ENCODE measurements at regions not wholly inside any gene's neighbourhood (a gene's known extent, or its start where the extent isn't known, plus 50 kb on each side); places are given as distances from the start of the nearest gene placed in this dataset.

- H3K4me3 ChIP-seq (ENCODE audit: low read depth, low read length), result no peak overlapping the region
- DNase-seq (ENCODE audit: low read depth), result no peak
- TF ChIP-seq POLR2A (IDR thresholded peaks at IDR 0.05; ENCODE audit: extremely low read depth, insufficient read length), result no peak
Observed at GRCh38 chr1:59185163-59185860, 111.6 kb upstream of the FGGY start.

GRCh38 chr1:59186656-59187055, 110.2 kb upstream of the FGGY start:
- TF ChIP-seq POLR2A (IDR thresholded peaks at IDR 0.05; ENCODE audit: extremely low read depth, insufficient read length) (no peak), MAX (IDR thresholded peaks at IDR 0.05; ENCODE audit: low read depth, low read length) (no peak), MYC (IDR thresholded peaks at IDR 0.05; ENCODE audit: low read depth, low read length) (no peak), CTCF (IDR thresholded peaks at IDR 0.05; ENCODE audit: low read depth, low read length) (no peak)
- H3K4me3 ChIP-seq (ENCODE audit: low read depth, low read length), result no peak overlapping the region
- no peak for DNase-seq (ENCODE audit: low read depth)

- no peak for DNase-seq (ENCODE audit: low read depth)
- TF ChIP-seq MYC (IDR thresholded peaks at IDR 0.05; ENCODE audit: low read depth, low read length) (no peak), CTCF (IDR thresholded peaks at IDR 0.05; ENCODE audit: low read depth, low read length) (no peak), MAX (IDR thresholded peaks at IDR 0.05; ENCODE audit: low read depth, low read length) (no peak), POLR2A (IDR thresholded peaks at IDR 0.05; ENCODE audit: extremely low read depth, insufficient read length) (no peak)
- H3K4me3 ChIP-seq (ENCODE audit: low read depth, low read length), result no peak overlapping the region
Observed at GRCh38 chr1:59188413-59189213, 108.3 kb upstream of the FGGY start.

- DNase-seq (ENCODE audit: low read depth), result no peak
- TF ChIP-seq CTCF (IDR thresholded peaks at IDR 0.05; ENCODE audit: low read depth, low read length) (no peak), POLR2A (IDR thresholded peaks at IDR 0.05; ENCODE audit: extremely low read depth, insufficient read length) (no peak), MAX (IDR thresholded peaks at IDR 0.05; ENCODE audit: low read depth, low read length) (no peak), MYC (IDR thresholded peaks at IDR 0.05; ENCODE audit: low read depth, low read length) (no peak)
- H3K4me3 ChIP-seq (ENCODE audit: low read depth, low read length), result no peak overlapping the region
Observed at GRCh38 chr1:59193443-59194093, 103.3 kb upstream of the FGGY start.

- H3K4me3 ChIP-seq (ENCODE audit: low read depth, low read length), result no peak overlapping the region
- TF ChIP-seq POLR2A (IDR thresholded peaks at IDR 0.05; ENCODE audit: extremely low read depth, insufficient read length), result no peak
- TF ChIP-seq MYC (IDR thresholded peaks at IDR 0.05; ENCODE audit: low read depth, low read length), result no peak
- no peak for TF ChIP-seq CTCF (IDR thresholded peaks at IDR 0.05; ENCODE audit: low read depth, low read length)
- TF ChIP-seq MAX (IDR thresholded peaks at IDR 0.05; ENCODE audit: low read depth, low read length), result no peak
- no peak for DNase-seq (ENCODE audit: low read depth)
Observed at GRCh38 chr1:59194621-59195020, 102.3 kb upstream of the FGGY start.

- no peak overlapping the region for H3K4me3 ChIP-seq (ENCODE audit: low read depth, low read length)
- no peak for TF ChIP-seq CTCF (IDR thresholded peaks at IDR 0.05; ENCODE audit: low read depth, low read length)
- no peak for TF ChIP-seq POLR2A (IDR thresholded peaks at IDR 0.05; ENCODE audit: extremely low read depth, insufficient read length)
- TF ChIP-seq MAX (IDR thresholded peaks at IDR 0.05; ENCODE audit: low read depth, low read length), result no peak
- TF ChIP-seq MYC (IDR thresholded peaks at IDR 0.05; ENCODE audit: low read depth, low read length), result no peak
- no peak for DNase-seq (ENCODE audit: low read depth)
Observed at GRCh38 chr1:59195151-59195550, 101.7 kb upstream of the FGGY start.

All from NB4 (cell line).